A549 (cell line): ENCODE measurements at regions not wholly inside any gene's neighbourhood (a gene's known extent, or its start where the extent isn't known, plus 50 kb on each side); places are given as distances from the start of the nearest gene placed in this dataset.

Source experiments
- CHD2 ChIP-seq: fragments of 150-350 bp; IDR thresholded peaks from 2 replicates; pipeline ENCODE4 v1.6.1; 2014; ENCODE audit warnings: low read length; ENCODE audit not compliant: partially characterized antibody
- CTCF ChIP-seq: fragments of >200 bp; sonication (Bioruptor Twin); formaldehyde crosslinking; IDR thresholded peaks from 3 replicates; pipeline ENCODE4 v1.5.1; 2016
- EP300 ChIP-seq, 2 experiments: fragments of >200 bp; sonication (Bioruptor Twin); formaldehyde crosslinking; IDR thresholded peaks; 2 replicates in 1 of 2; 3 replicates in 1 of 2; pipeline ENCODE4 v1.6.1; 2016 to 2017
- ESRRA ChIP-seq: fragments of 150-350 bp; IDR thresholded peaks from 2 replicates; pipeline ENCODE4 v1.6.1; 2014; ENCODE audit warnings: mild to moderate bottlenecking, low read length, borderline replicate concordance
- GATA3 ChIP-seq: IDR thresholded peaks from 2 replicates; pipeline ENCODE4 v1.6.1; 2012; ENCODE audit warnings: borderline replicate concordance
- MAX ChIP-seq: IDR thresholded peaks from 2 replicates; pipeline ENCODE4 v1.6.1; 2012
- MAZ ChIP-seq: fragments of 150-350 bp; IDR thresholded peaks from 2 replicates; pipeline ENCODE4 v1.6.1; 2014; ENCODE audit warnings: antibody characterized with exemption, low read depth, low read length, borderline replicate concordance
- NPAS2 ChIP-seq: fragments of 250-450 bp; sonication (Bioruptor Pico); IDR thresholded peaks from 2 replicates; pipeline ENCODE4 v1.8.0; 2022; ENCODE audit warnings: mild to moderate bottlenecking, moderate library complexity, borderline replicate concordance
- POLR2A ChIP-seq: IDR thresholded peaks from 2 replicates; pipeline ENCODE4 v1.6.1; 2012; ENCODE audit warnings: mild to moderate bottlenecking, low read length
- REST ChIP-seq: fragments of 200-600 bp; sonication (generic); IDR thresholded peaks from 2 replicates; pipeline ENCODE4 v1.6.1; 2016; ENCODE audit warnings: antibody characterized with exemption, mild to moderate bottlenecking, moderate library complexity
- RFX5 ChIP-seq: fragments of 450-650 bp; IDR thresholded peaks from 2 replicates; pipeline ENCODE4 v1.7.1; 2014; ENCODE audit warnings: antibody characterized with exemption, mild to moderate bottlenecking, moderate library complexity
- SMC3 ChIP-seq: fragments of >200 bp; sonication (Bioruptor Twin); formaldehyde crosslinking; IDR thresholded peaks from 3 replicates; pipeline ENCODE4 v1.6.1; 2018; ENCODE audit warnings: inconsistent platforms
- USF2 ChIP-seq: fragments of 450-650 bp; IDR thresholded peaks from 2 replicates; pipeline ENCODE4 v1.6.1; 2014; ENCODE audit warnings: antibody characterized with exemption

GRCh38 chr20:10910535-10911178 is 236.9 kb upstream of the JAG1 start:
- TF ChIP-seq CTCF (no peak), REST (no peak), GATA3 (no peak), RFX5 (no peak), MAX (no peak), USF2 (no peak), CHD2 (no peak), ESRRA (no peak), POLR2A (no peak), MAZ (no peak), SMC3 (no peak), NPAS2 (no peak), EP300 (IDR thresholded peaks at IDR 0.05) (no peak)
